Left ventricle myocardium inferior (tissue), 1 donor: ENCODE measurements at regions not wholly inside any gene's neighbourhood (a gene's known extent, or its start where the extent isn't known, plus 50 kb on each side); places are given as distances from the start of the nearest gene placed in this dataset.

Experiments used
- DNase-seq: peaks from one replicate; pipeline ENCODE4 v3.0.0-alpha.2; 2020
- H3K27ac ChIP-seq: fragments of 200-600 bp; replicated peaks from 2 replicates; pipeline ENCODE4 v1.8.0; 2021
- H3K27me3 ChIP-seq: fragments of 200-600 bp; 2 replicates; pipeline ENCODE4 v1.8.0; 2021; ENCODE audit warnings: low read depth
- H3K36me3 ChIP-seq: fragments of 200-600 bp; 2 replicates; pipeline ENCODE4 v1.8.0; 2021
- H3K4me1 ChIP-seq: fragments of 200-600 bp; 2 replicates; pipeline ENCODE4 v1.8.0; 2021
- H3K4me3 ChIP-seq: fragments of 200-600 bp; 2 replicates; pipeline ENCODE4 v1.8.0; 2021; ENCODE audit warnings: mild to moderate bottlenecking, moderate library complexity
- H3K9me3 ChIP-seq: fragments of 200-600 bp; replicated peaks from 2 replicates; pipeline ENCODE4 v1.8.0; 2021
- intact Hi-C: fragments of 100-400 bp; cut with micrococcal nuclease; formaldehyde crosslinking; loops from one replicate; pipeline ENCODE4 v1.11.0; 2022
- TF ChIP-seq, protein P1 (sequence below): fragments of 200-600 bp; IDR thresholded peaks from 2 replicates; pipeline ENCODE4 v1.8.0; 2021; ENCODE audit warnings: antibody characterized with exemption, mild to moderate bottlenecking, borderline replicate concordance
- donor health status: DM: no; HTN: yes; CAD: no; lungs with severe emphysema.

GRCh38 chr7:55641811-55642210, 69.5 kb upstream of the VOPP1 start:
- intact Hi-C loops, result no loop called here
- Histone ChIP-seq H3K4me1 (peaks cover 3% of the 10 kb centered on the region), H3K27me3 (no peaks in the 10 kb centered on the region), H3K36me3 (no peaks in the 10 kb centered on the region), H3K4me3 (no peak overlapping the region), H3K27ac (no peak overlapping the region), H3K9me3 (peaks cover 9% of the 10 kb centered on the region)
- no peak for DNase-seq
- TF ChIP-seq, protein P1, sequence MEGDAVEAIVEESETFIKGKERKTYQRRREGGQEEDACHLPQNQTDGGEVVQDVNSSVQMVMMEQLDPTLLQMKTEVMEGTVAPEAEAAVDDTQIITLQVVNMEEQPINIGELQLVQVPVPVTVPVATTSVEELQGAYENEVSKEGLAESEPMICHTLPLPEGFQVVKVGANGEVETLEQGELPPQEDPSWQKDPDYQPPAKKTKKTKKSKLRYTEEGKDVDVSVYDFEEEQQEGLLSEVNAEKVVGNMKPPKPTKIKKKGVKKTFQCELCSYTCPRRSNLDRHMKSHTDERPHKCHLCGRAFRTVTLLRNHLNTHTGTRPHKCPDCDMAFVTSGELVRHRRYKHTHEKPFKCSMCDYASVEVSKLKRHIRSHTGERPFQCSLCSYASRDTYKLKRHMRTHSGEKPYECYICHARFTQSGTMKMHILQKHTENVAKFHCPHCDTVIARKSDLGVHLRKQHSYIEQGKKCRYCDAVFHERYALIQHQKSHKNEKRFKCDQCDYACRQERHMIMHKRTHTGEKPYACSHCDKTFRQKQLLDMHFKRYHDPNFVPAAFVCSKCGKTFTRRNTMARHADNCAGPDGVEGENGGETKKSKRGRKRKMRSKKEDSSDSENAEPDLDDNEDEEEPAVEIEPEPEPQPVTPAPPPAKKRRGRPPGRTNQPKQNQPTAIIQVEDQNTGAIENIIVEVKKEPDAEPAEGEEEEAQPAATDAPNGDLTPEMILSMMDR, result no peak

DNA sequence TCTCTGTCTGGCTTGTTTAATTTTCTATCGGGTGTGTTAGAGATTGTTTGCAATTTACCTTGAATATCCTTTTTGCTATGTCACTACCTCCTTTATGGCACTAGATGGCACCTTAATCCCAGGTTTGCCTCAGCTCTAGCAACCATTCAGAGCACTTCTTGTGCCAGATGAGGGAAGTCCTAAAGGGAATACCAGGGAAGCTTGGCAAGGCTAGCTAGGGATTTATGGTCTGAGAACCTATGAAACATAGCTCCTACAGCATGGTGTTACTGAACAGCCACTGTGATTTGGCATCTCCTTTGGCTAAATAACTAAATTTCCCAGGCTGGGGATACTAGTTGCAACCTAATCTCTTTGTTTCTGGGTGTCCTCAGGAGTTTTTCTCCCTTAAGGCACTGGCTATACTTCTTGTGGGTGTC, 69.0 kb upstream of the VOPP1 start:
- TF ChIP-seq, protein P1, result peak; percentile 83
- intact Hi-C loops, result no loop called here
- peaks cover 3% of the 10 kb centered on the region for H3K4me1 ChIP-seq
- no peaks in the 10 kb centered on the region for H3K27me3 ChIP-seq
- no peaks in the 10 kb centered on the region for H3K36me3 ChIP-seq
- H3K4me3 ChIP-seq, result no peak overlapping the region
- no peak for DNase-seq
- H3K27ac ChIP-seq, result no peak overlapping the region
- H3K9me3 ChIP-seq, result peaks cover 9% of the 10 kb centered on the region

- TF ChIP-seq, protein P1, result no peak
- Histone ChIP-seq H3K4me1 (peaks cover 3% of the 10 kb centered on the region), H3K36me3 (no peaks in the 10 kb centered on the region), H3K27me3 (no peaks in the 10 kb centered on the region), H3K4me3 (no peak overlapping the region), H3K9me3 (peaks cover 9% of the 10 kb centered on the region), H3K27ac (no peak overlapping the region)
- DNase-seq, result no peak
- intact Hi-C loops, result no loop called here
These were observed 67.3 kb upstream of the VOPP1 start for GRCh38 chr7:55639640-55640039.

- Histone ChIP-seq H3K27ac (no peak overlapping the region), H3K27me3 (peaks cover 21% of the 10 kb centered on the region), H3K36me3 (no peaks in the 10 kb centered on the region), H3K4me3 (no peak overlapping the region), H3K4me1 (no peaks in the 10 kb centered on the region), H3K9me3 (peaks cover 15% of the 10 kb centered on the region)
- intact Hi-C loops, result no loop called here
- no peak for DNase-seq
- TF ChIP-seq, protein P1, result no peak
These were observed 56.9 kb upstream of the VOPP1 start for GRCh38 chr7:55629051-55629677.

DNA sequence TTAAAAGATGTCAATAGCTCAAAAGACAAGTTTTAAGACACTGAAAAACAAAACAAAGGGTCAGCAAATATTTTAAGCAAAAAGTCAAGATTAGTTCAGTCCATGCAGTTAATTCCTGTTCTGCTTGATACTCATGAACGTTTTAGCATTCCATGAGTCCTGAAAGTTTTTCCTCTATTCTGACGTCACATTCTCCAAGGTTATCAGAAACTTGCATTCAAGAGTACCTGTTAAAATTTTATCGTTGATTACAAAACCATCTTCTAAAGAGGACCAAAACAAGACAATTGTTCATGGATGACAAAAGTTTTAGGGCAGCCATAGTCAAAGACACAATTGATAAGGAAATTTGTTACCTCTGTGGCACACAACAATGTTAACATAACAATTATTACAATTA, 52.5 kb upstream of the VOPP1 start:
- intact Hi-C loops, result no loop called here
- H3K36me3 ChIP-seq, result no peaks in the 10 kb centered on the region

More for the DNA sequence above, 52.5 kb upstream of the VOPP1 start:
- no peak overlapping the region for H3K27ac ChIP-seq
- DNase-seq, result no peak
- TF ChIP-seq, protein P1, result no peak
- H3K9me3 ChIP-seq, result peaks cover 15% of the 10 kb centered on the region
- H3K27me3 ChIP-seq, result peaks cover 22% of the 10 kb centered on the region
- H3K4me3 ChIP-seq, result no peak overlapping the region
- no peaks in the 10 kb centered on the region for H3K4me1 ChIP-seq
